Stimulated activated CD4-positive, alpha-beta T cell treated with anti-CD3 and anti-CD28 coated beads, Interleukin-1b, Interleukin-23, amount 100 ng/mL, for 4 hours (primary cell): ENCODE measurements at regions not wholly inside any gene's neighbourhood (a gene's known extent, or its start where the extent isn't known, plus 50 kb on each side); places are given as distances from the start of the nearest gene placed in this dataset.

Experiments used
- DNase-seq, 2 donors: peaks; one replicate each; pipeline ENCODE4 v3.0.0-alpha.2; 2020; ENCODE audit warnings: low read depth in 2 of 2

GRCh38 chr7:114112806-114113205 lies 194.0 kb upstream of the PPP1R3A start:
- no peak for DNase-seq

- no peak for DNase-seq
Observed at GRCh38 chr7:114110666-114111065, 191.9 kb upstream of the PPP1R3A start.

GRCh38 chr7:114109721-114110120 lies 190.9 kb upstream of the PPP1R3A start:
- DNase-seq: no peak

GRCh38 chr7:114109304-114109703 lies 190.5 kb upstream of the PPP1R3A start:
- no peak for DNase-seq

GRCh38 chr7:114108510-114108909 lies 189.7 kb upstream of the PPP1R3A start:
- DNase-seq: no peak

- DNase-seq: no peak
Observed at GRCh38 chr7:114107522-114107921, 188.7 kb upstream of the PPP1R3A start.

GRCh38 chr7:114104035-114104434 lies 185.2 kb upstream of the PPP1R3A start:
- DNase-seq: no peak

GRCh38 chr7:114102996-114103395 lies 184.2 kb upstream of the PPP1R3A start:
- no peak for DNase-seq

GRCh38 chr7:114102131-114102530 lies 183.3 kb upstream of the PPP1R3A start:
- no peak for DNase-seq

- no peak for DNase-seq
Observed at GRCh38 chr7:114100810-114101209, 182.0 kb upstream of the PPP1R3A start.

- DNase-seq: no peak
Observed at GRCh38 chr7:114099337-114099736, 180.5 kb upstream of the PPP1R3A start.

- DNase-seq: no peak
Observed at GRCh38 chr7:114095885-114096284, 177.1 kb upstream of the PPP1R3A start.

GRCh38 chr7:114088470-114088940 lies 169.7 kb upstream of the PPP1R3A start:
- DNase-seq: no peak

GRCh38 chr7:114087653-114088469 lies 169.1 kb upstream of the PPP1R3A start:
- DNase-seq: no peak

- DNase-seq: no peak
Observed at GRCh38 chr7:114086914-114087652, 168.3 kb upstream of the PPP1R3A start.

GRCh38 chr7:114086537-114086913 lies 167.7 kb upstream of the PPP1R3A start:
- no peak for DNase-seq

GRCh38 chr7:114085592-114086501 lies 167.0 kb upstream of the PPP1R3A start:
- DNase-seq: no peak

GRCh38 chr7:114085313-114085591 lies 166.4 kb upstream of the PPP1R3A start:
- no peak for DNase-seq

GRCh38 chr7:114084472-114085312 lies 165.9 kb upstream of the PPP1R3A start:
- no peak for DNase-seq

GRCh38 chr7:114084002-114084471 lies 165.2 kb upstream of the PPP1R3A start:
- no peak for DNase-seq
